K562 (cell line): ENCODE measurements at regions not wholly inside any gene's neighbourhood (a gene's known extent, or its start where the extent isn't known, plus 50 kb on each side); places are given as distances from the start of the nearest gene placed in this dataset.

ENCODE experiments used
- ATAC-seq: fragments of 200-7000 bp; cut with Tn5 transposase; 3 replicates; pipeline ENCODE4 v1.9.1; 2020; ENCODE audit warnings: moderate library complexity
- BruUV-seq: library from RNA; stranded (reverse); fragments of 400-500 nt; replicated peaks from 2 replicates; lab custom pipeline; 2021; lab: Mats Ljungman, UMichigan
- CTCF ChIA-PET: fragments of 300-600 bp; formaldehyde crosslinking; extraction: SDS; loops from one replicate; lab custom pipeline; 2021; ENCODE audit warnings: low intra/inter-chr PET ratio; lab: Yijun Ruan, JAX
- POLR2A ChIA-PET: fragments of 300-600, 350-650 bp; sonication (Branson Sonifier 250); formaldehyde crosslinking; extraction: SDS; loops from one replicate; lab custom pipeline; 2021; ENCODE audit warnings: antibody characterized with exemption, inconsistent platforms; lab: Yijun Ruan, JAX
- DNase-seq, 4 experiments: peaks; one replicate each; pipeline versions ENCODE4 v3.0.0 to v3.0.0-alpha.2; 2011 to 2018; ENCODE audit warnings: low spot score in 3 of 4, mixed read lengths in 3 of 4; ENCODE audit errors: extremely low read depth in 1 of 4
- FAIRE-seq: peaks from 2 replicates; lab custom pipeline; 2011; peaks lifted over from hg19 to GRCh38; lab: Jason Lieb, UNC
- H2AFZ ChIP-seq: 2 replicates; pipeline ENCODE4 v1.6.0; 2011; ENCODE audit warnings: low read depth, low read length, control low read depth, inconsistent platforms
- H3K27ac ChIP-seq: fragments of 200-600 bp; 3 replicates; pipeline ENCODE4 v1.8.0; 2011; ENCODE audit warnings: low read depth, mild to moderate bottlenecking, control low read depth, inconsistent platforms, low read length, moderate library complexity, mixed read lengths; ENCODE audit errors: extremely low read depth
- H3K27me3 ChIP-seq, 2 experiments: fragments of 300-600 bp in 1 of 2; 2 replicates in 1 of 2; 3 replicates in 1 of 2; pipeline versions ENCODE4 v1.6.0 to v1.8.0; 2011; ENCODE audit warnings: inconsistent platforms in 2 of 2, low read length in 2 of 2, mild to moderate bottlenecking in 1 of 2, mixed read lengths in 1 of 2, moderate library complexity in 1 of 2; ENCODE audit not compliant: control insufficient read depth in 2 of 2, insufficient read depth in 2 of 2
- H3K36me3 ChIP-seq: fragments of 300-600 bp; 3 replicates; pipeline ENCODE4 v1.8.0; 2011; ENCODE audit warnings: mild to moderate bottlenecking, low read length, inconsistent platforms; ENCODE audit not compliant: control insufficient read depth, insufficient read depth
- H3K4me1 ChIP-seq, 2 experiments: fragments of 200-600 bp in 1 of 2; replicated peaks in 1 of 2; 2 replicates in 1 of 2; 3 replicates in 1 of 2; pipeline versions ENCODE4 v1.5.1 to v1.8.0; 2011; ENCODE audit warnings: inconsistent platforms in 2 of 2, low read length in 2 of 2, mild to moderate bottlenecking in 1 of 2, mixed read lengths in 1 of 2, moderate library complexity in 1 of 2; ENCODE audit not compliant: control insufficient read depth in 2 of 2, insufficient read depth in 2 of 2
- H3K4me2 ChIP-seq: 2 replicates; pipeline ENCODE4 v1.6.1; 2011; ENCODE audit warnings: low read length, control low read depth, inconsistent platforms, mixed read lengths; ENCODE audit not compliant: insufficient read depth
- H3K4me3 ChIP-seq: fragments of 200-600 bp; sonication (generic), shearing (Covaris generic); 2 replicates; pipeline ENCODE4 v1.5.1; 2016; ENCODE audit warnings: control low read depth, inconsistent platforms
- H3K79me2 ChIP-seq: fragments of 200-600 bp; 3 replicates; pipeline ENCODE4 v1.8.0; 2011; ENCODE audit warnings: low read length, inconsistent platforms; ENCODE audit not compliant: control insufficient read depth, insufficient read depth
- H3K9ac ChIP-seq, 2 experiments: 2 replicates each; pipeline versions ENCODE4 v1.6.0 to v1.6.1; 2011; ENCODE audit warnings: low read depth in 2 of 2, low read length in 2 of 2, control low read depth in 1 of 2, inconsistent platforms in 1 of 2, mild to moderate bottlenecking in 1 of 2, mixed read lengths in 1 of 2; ENCODE audit not compliant: insufficient read depth in 1 of 2
- H3K9me1 ChIP-seq: one replicate; pipeline ENCODE4 v1.6.0; 2011; ENCODE audit warnings: inconsistent platforms, mild to moderate bottlenecking, low read length, moderate library complexity; ENCODE audit not compliant: control insufficient read depth, insufficient read depth
- H3K9me3 ChIP-seq: replicated peaks from 2 replicates; pipeline ENCODE4 v1.5.1; 2011; ENCODE audit warnings: low read depth, low read length, inconsistent platforms; ENCODE audit not compliant: control insufficient read depth, insufficient read depth
- H4K20me1 ChIP-seq: replicated peaks from 2 replicates; pipeline ENCODE4 v1.6.1; 2011; ENCODE audit warnings: low read length, inconsistent platforms, mixed read lengths; ENCODE audit not compliant: control insufficient read depth, insufficient read depth
- DPF2 ChIP-seq: fragments of 450-650 bp; IDR thresholded peaks from 2 replicates; pipeline ENCODE4 v1.6.1; 2016
- MAFK ChIP-seq: IDR thresholded peaks from 2 replicates; pipeline ENCODE4 v1.6.1; 2011; ENCODE audit warnings: low read length, improper control_type of control experiment
- NCOA6 ChIP-seq: fragments of 450-650 bp; IDR thresholded peaks from 2 replicates; pipeline ENCODE4 v1.6.1; 2017; ENCODE audit warnings: mild to moderate bottlenecking
- NR2C2 ChIP-seq, 2 experiments: fragments of 200-800 bp in 1 of 2; sonication (Bioruptor generic) in 1 of 2; sonication (generic) in 1 of 2; formaldehyde crosslinking in 1 of 2; IDR thresholded peaks; 2 replicates each; pipeline versions ENCODE4 v1.6.1 to v1.8.0; 2016 to 2022; ENCODE audit warnings: mild to moderate bottlenecking in 1 of 2, missing compliant biosample characterization in 1 of 2, missing genetic modification characterization in 1 of 2, missing genetic modification reagents in 1 of 2
- POU5F1 ChIP-seq: fragments of 150-350 bp; IDR thresholded peaks from 2 replicates; pipeline ENCODE4 v1.6.1; 2014; ENCODE audit warnings: borderline replicate concordance, low read length, low read depth, mild to moderate bottlenecking; ENCODE audit not compliant: partially characterized antibody
- SETDB1 ChIP-seq: IDR thresholded peaks from one replicate; pipeline ENCODE4 v1.6.1; 2012; ENCODE audit warnings: low read length, control low read depth, inconsistent platforms
- SMAD4 ChIP-seq: fragments of 250-450 bp; sonication (Bioruptor Pico); conservative IDR thresholded peaks from 2 replicates; pipeline ENCODE4 v1.8.0; 2021; ENCODE audit warnings: inconsistent platforms, mild to moderate bottlenecking, moderate library complexity
- SP1 ChIP-seq: sonication (generic); formaldehyde crosslinking; IDR thresholded peaks from 2 replicates; pipeline ENCODE4 v1.8.1; 2022; ENCODE audit warnings: mild to moderate bottlenecking, missing genetic modification reagents
- SRSF3 ChIP-seq: fragments of 200-400 bp; formaldehyde crosslinking; IDR thresholded peaks from 2 replicates; pipeline ENCODE4 v1.6.1; 2016; ENCODE audit warnings: mild to moderate bottlenecking, low read length, moderate library complexity; ENCODE audit not compliant: insufficient read depth
- SRSF7 ChIP-seq: fragments of 200-400 bp; formaldehyde crosslinking; optimal IDR thresholded peaks from 2 replicates; pipeline ENCODE3; 2017; ENCODE audit warnings: mild to moderate bottlenecking, low read depth, low read length
- WGBS: fragments of 100-300 bp; shearing (Covaris generic); methylation state at CpG from one replicate; pipeline ENCODE4 v1.1.6; 2016; ENCODE audit warnings: low coverage, mixed read lengths; ENCODE audit not compliant: insufficient coverage; ENCODE audit errors: missing lambda C conversion rate; 5-methylcytosine and 5-hydroxymethylcytosine counted together
- in situ Hi-C: fragments of 300-500 bp; cut with MboI; formaldehyde crosslinking; loops from 4 replicates; pipeline ENCODE4 v1.15.0; 2018; ENCODE audit warnings: inconsistent platforms, mixed read lengths
- intact Hi-C: fragments of 100-400 bp; cut with micrococcal nuclease; formaldehyde crosslinking; loops from 2 replicates; pipeline ENCODE4 v1.14.2; 2022
- TF ChIP-seq, protein P1 (sequence below): fragments of 450-650 bp; IDR thresholded peaks from 2 replicates; pipeline ENCODE4 v1.6.1; 2016
- TF ChIP-seq, protein P2 (sequence below): sonication (generic); formaldehyde crosslinking; IDR thresholded peaks from 2 replicates; pipeline ENCODE4 v1.5.0; 2020; ENCODE audit warnings: missing genetic modification reagents
- TF ChIP-seq, protein P3 (sequence below): fragments of 250-450 bp; sonication (Bioruptor Pico); IDR thresholded peaks from 2 replicates; pipeline ENCODE4 v1.5.0; 2020; ENCODE audit warnings: mild to moderate bottlenecking
- TF ChIP-seq, protein P4 (sequence below): fragments of 250-450 bp; sonication (Bioruptor Pico); IDR thresholded peaks from 2 replicates; pipeline ENCODE4 v1.6.1; 2021; ENCODE audit warnings: mild to moderate bottlenecking
- TF ChIP-seq, protein P5 (sequence below): fragments of 250-450 bp; sonication (Bioruptor Pico); IDR thresholded peaks from 2 replicates; pipeline ENCODE4 v1.5.0; 2021; ENCODE audit warnings: mild to moderate bottlenecking, borderline replicate concordance

DNA sequence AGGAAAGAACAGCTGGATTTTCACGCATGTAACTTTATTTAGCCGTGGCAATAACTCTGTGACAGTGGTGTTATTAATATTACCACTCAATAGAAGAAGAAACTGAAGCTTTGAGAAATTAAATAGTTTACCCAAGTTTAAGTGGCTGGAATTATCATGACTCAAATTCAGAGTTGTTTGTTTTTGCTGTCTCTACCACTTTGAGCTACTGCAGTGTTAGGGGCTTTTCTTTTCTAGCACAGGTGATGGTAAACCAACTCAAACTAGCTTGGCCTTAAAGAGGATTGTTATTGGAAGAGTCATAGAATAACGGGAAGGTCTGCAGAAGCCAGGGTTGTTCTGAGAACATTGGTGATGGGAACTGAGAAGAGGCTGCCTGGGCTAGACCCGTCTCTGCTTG, 66.0 kb upstream of the PREP start:
- no peak for ATAC-seq

More for the DNA sequence above, 66.0 kb upstream of the PREP start:
- no peaks in the 10 kb centered on the region for H3K9me1 ChIP-seq
- 1% methylated on average over 4 of the region's 4 CpGs for WGBS
- FAIRE-seq (no peak), DNase-seq (no peak)
- no peaks in the 10 kb centered on the region for H3K79me2 ChIP-seq
- H3K4me1 ChIP-seq: no peaks in the 10 kb centered on the region
- no peaks in the 10 kb centered on the region; a peak in 2 of 5 replicates for H3K27me3 ChIP-seq
- H3K27ac ChIP-seq: no peak overlapping the region
- POLR2A ChIA-PET: no interaction called here
- H3K4me3 ChIP-seq: no peak overlapping the region
- intact Hi-C loops: no loop called here
- BruUV-seq: no TSS peak
- H3K4me2 ChIP-seq: no peak overlapping the region
- CTCF ChIA-PET: no interaction called here
- no peaks in the 10 kb centered on the region for H4K20me1 ChIP-seq
- no peaks in the 10 kb centered on the region; the same call in 1 of the 2 replicates for H3K9me3 ChIP-seq
- no peaks in the 10 kb centered on the region for H3K36me3 ChIP-seq
- in situ Hi-C loops: no loop called here
- no peak overlapping the region for H2AFZ ChIP-seq
- TF ChIP-seq SRSF7 (no peak), SMAD4 (CRISPR knock-in tag) (no peak), NR2C2 (CRISPR knock-in tag; IDR thresholded peaks at IDR 0.05) (no peak), NR2C2 (tag; IDR thresholded peaks at IDR 0.05) (no peak), SETDB1 (no peak), MAFK (no peak), NCOA6 (no peak), POU5F1 (no peak), SRSF3 (no peak), DPF2 (no peak), SP1 (no peak)
- TF ChIP-seq, protein P1, sequence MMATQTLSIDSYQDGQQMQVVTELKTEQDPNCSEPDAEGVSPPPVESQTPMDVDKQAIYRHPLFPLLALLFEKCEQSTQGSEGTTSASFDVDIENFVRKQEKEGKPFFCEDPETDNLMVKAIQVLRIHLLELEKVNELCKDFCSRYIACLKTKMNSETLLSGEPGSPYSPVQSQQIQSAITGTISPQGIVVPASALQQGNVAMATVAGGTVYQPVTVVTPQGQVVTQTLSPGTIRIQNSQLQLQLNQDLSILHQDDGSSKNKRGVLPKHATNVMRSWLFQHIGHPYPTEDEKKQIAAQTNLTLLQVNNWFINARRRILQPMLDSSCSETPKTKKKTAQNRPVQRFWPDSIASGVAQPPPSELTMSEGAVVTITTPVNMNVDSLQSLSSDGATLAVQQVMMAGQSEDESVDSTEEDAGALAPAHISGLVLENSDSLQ: no peak
- TF ChIP-seq, protein P2, sequence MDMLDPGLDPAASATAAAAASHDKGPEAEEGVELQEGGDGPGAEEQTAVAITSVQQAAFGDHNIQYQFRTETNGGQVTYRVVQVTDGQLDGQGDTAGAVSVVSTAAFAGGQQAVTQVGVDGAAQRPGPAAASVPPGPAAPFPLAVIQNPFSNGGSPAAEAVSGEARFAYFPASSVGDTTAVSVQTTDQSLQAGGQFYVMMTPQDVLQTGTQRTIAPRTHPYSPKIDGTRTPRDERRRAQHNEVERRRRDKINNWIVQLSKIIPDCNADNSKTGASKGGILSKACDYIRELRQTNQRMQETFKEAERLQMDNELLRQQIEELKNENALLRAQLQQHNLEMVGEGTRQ: no peak
- TF ChIP-seq, protein P3, sequence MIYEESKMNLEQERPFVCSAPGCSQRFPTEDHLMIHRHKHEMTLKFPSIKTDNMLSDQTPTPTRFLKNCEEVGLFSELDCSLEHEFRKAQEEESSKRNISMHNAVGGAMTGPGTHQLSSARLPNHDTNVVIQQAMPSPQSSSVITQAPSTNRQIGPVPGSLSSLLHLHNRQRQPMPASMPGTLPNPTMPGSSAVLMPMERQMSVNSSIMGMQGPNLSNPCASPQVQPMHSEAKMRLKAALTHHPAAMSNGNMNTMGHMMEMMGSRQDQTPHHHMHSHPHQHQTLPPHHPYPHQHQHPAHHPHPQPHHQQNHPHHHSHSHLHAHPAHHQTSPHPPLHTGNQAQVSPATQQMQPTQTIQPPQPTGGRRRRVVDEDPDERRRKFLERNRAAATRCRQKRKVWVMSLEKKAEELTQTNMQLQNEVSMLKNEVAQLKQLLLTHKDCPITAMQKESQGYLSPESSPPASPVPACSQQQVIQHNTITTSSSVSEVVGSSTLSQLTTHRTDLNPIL (CRISPR knock-in tag): no peak
- TF ChIP-seq, protein P4, sequence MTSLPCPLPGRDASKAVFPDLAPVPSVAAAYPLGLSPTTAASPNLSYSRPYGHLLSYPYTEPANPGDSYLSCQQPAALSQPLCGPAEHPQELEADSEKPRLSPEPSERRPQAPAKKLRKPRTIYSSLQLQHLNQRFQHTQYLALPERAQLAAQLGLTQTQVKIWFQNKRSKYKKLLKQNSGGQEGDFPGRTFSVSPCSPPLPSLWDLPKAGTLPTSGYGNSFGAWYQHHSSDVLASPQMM (CRISPR knock-in tag): no peak
- TF ChIP-seq, protein P5, sequence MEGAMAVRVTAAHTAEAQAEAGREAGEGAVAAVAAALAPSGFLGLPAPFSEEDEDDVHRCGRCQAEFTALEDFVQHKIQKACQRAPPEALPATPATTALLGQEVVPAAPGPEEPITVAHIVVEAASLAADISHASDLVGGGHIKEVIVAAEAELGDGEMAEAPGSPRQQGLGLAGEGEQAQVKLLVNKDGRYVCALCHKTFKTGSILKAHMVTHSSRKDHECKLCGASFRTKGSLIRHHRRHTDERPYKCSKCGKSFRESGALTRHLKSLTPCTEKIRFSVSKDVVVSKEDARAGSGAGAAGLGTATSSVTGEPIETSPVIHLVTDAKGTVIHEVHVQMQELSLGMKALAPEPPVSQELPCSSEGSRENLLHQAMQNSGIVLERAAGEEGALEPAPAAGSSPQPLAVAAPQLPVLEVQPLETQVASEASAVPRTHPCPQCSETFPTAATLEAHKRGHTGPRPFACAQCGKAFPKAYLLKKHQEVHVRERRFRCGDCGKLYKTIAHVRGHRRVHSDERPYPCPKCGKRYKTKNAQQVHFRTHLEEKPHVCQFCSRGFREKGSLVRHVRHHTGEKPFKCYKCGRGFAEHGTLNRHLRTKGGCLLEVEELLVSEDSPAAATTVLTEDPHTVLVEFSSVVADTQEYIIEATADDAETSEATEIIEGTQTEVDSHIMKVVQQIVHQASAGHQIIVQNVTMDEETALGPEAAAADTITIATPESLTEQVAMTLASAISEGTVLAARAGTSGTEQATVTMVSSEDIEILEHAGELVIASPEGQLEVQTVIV (CRISPR knock-in tag): no peak
- TF ChIP-seq, all 486 proteins: peak for 0
- no peak overlapping the region for H3K9ac ChIP-seq
